Colonic mucosa (tissue), 4 donors: ENCODE measurements at regions not wholly inside any gene's neighbourhood (a gene's known extent, or its start where the extent isn't known, plus 50 kb on each side); places are given as distances from the start of the nearest gene placed in this dataset.
"Not testable (repeated sequence)": the region's sequence is repeated elsewhere in the genome, so short reads cannot be mapped to it uniquely, and the experiment has no call there.

Source experiments
- DNase-seq: peaks from one replicate; pipeline ENCODE4 v3.0.0-alpha.2; 2020
- H3K27ac ChIP-seq: fragments of 200-600 bp; one replicate; pipeline ENCODE4 v1.8.0; 2021
- H3K27me3 ChIP-seq: fragments of 200-600 bp; one replicate; pipeline ENCODE4 v1.8.0; 2021
- H3K36me3 ChIP-seq: fragments of 200-600 bp; one replicate; pipeline ENCODE4 v1.8.0; 2021
- H3K4me1 ChIP-seq: fragments of 200-600 bp; one replicate; pipeline ENCODE4 v1.8.0; 2021; ENCODE audit warnings: mild to moderate bottlenecking
- H3K4me3 ChIP-seq: fragments of 200-600 bp; one replicate; pipeline ENCODE4 v1.8.0; 2021
- H3K9ac ChIP-seq, 2 donors: one replicate each; pipeline ENCODE4 v1.7.0; 2013; ENCODE audit warnings: control low read depth in 2 of 2, low read depth in 2 of 2, low read length in 2 of 2
- H3K9me3 ChIP-seq: fragments of 200-600 bp; one replicate; pipeline ENCODE4 v1.8.0; 2021
- intact Hi-C: fragments of 100-400 bp; cut with DNase I; formaldehyde crosslinking; loops from one replicate; pipeline ENCODE4 v1.14.1; 2022
- TF ChIP-seq, protein P1 (sequence below): fragments of 200-600 bp; IDR thresholded peaks from one replicate; pipeline ENCODE4 v1.8.0; 2022; ENCODE audit warnings: antibody characterized with exemption, mild to moderate bottlenecking
- donor health status: healthy.
- donor health status: DM: no; HTN: no; CAD: no.
- donor health status: DM: no; HTN: no; CAD: no.

DNA sequence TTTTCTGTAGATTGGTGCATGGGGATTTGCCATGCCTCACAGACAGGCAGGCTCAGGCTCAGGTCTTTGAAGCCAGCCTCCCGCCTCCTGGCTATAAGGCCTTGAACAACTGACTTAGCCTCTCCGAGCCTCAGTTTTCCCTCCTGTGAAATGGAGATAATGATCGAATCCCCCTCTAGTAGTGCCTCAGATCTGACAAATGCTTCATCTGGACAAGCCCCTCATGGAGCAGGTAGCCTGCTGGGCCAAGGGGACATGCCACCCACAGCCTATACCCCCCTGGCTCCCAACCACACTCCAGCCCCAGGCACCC, 68.1 kb upstream of the LCTL start:
- no peaks in the 10 kb centered on the region for H3K9me3 ChIP-seq
- H3K27me3 ChIP-seq = no peaks in the 10 kb centered on the region

DNA sequence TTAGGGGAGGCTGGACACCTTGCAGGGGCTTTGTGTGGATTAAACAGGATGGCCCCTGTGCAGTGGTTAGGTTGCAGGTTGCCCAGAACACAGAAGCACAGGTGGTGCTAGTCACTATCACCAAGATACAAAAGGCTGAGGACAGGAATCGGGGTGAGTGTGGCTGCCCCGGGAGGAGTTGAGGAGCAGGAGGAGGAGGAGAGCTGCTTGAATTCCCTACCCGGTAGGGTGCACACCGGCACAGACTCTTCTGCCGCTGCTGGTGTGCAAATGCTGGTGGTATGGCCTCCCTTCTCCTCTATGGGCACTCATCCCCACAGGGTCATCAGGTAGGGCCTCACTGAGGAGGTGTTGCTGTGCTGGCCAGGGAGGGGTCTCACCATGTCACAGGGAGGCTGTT, 67.5 kb upstream of the SMAD6 start:
- no peaks in the 10 kb centered on the region for H3K27me3 ChIP-seq
- TF ChIP-seq, protein P1, sequence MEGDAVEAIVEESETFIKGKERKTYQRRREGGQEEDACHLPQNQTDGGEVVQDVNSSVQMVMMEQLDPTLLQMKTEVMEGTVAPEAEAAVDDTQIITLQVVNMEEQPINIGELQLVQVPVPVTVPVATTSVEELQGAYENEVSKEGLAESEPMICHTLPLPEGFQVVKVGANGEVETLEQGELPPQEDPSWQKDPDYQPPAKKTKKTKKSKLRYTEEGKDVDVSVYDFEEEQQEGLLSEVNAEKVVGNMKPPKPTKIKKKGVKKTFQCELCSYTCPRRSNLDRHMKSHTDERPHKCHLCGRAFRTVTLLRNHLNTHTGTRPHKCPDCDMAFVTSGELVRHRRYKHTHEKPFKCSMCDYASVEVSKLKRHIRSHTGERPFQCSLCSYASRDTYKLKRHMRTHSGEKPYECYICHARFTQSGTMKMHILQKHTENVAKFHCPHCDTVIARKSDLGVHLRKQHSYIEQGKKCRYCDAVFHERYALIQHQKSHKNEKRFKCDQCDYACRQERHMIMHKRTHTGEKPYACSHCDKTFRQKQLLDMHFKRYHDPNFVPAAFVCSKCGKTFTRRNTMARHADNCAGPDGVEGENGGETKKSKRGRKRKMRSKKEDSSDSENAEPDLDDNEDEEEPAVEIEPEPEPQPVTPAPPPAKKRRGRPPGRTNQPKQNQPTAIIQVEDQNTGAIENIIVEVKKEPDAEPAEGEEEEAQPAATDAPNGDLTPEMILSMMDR = no peak
- no peak overlapping the region for H3K4me3 ChIP-seq
- H3K9ac ChIP-seq = no peak overlapping the region
- intact Hi-C loops = no loop called here
- H3K36me3 ChIP-seq = no peaks in the 10 kb centered on the region
- no peak overlapping the region for H3K27ac ChIP-seq
- H3K4me1 ChIP-seq = no peaks in the 10 kb centered on the region
- no peak for DNase-seq
- no peaks in the 10 kb centered on the region for H3K9me3 ChIP-seq

More for the DNA sequence above, 68.1 kb upstream of the LCTL start:
- Histone ChIP-seq H3K27ac (no peak overlapping the region), H3K9ac (no peak overlapping the region), H3K36me3 (no peaks in the 10 kb centered on the region), H3K4me1 (no peaks in the 10 kb centered on the region), H3K4me3 (no peak overlapping the region)
- TF ChIP-seq, protein P1 = no peak
- DNase-seq = no peak
- intact Hi-C loops = no loop called here

DNA sequence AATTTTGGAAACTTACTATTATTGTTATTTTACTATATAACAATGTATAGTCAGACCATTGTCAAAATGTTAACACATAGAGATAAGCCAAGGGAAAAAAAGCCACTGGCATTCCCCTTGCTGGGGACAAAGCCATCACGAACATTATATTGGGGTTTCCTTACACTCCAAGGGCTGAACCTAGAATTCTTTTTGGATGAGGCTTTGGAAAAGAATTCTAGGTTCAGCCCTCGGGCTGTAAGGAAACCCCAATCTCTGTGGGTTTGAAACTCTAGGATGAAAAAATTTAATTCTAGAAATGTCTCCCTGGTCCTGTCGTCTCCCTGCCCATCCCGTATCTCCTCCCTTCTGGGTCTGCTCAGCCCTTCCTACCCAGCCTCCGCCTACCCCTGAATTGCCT, 67.0 kb upstream of the SMAD6 start:
- H3K27ac ChIP-seq = no peak overlapping the region
- H3K36me3 ChIP-seq = no peaks in the 10 kb centered on the region
- no peak overlapping the region for H3K4me3 ChIP-seq
- no peaks in the 10 kb centered on the region for H3K4me1 ChIP-seq
- no peaks in the 10 kb centered on the region for H3K27me3 ChIP-seq
- H3K9me3 ChIP-seq = no peaks in the 10 kb centered on the region
- TF ChIP-seq, protein P1 = no peak
- no peak overlapping the region for H3K9ac ChIP-seq
- intact Hi-C loops = no loop called here
- no peak for DNase-seq

DNA sequence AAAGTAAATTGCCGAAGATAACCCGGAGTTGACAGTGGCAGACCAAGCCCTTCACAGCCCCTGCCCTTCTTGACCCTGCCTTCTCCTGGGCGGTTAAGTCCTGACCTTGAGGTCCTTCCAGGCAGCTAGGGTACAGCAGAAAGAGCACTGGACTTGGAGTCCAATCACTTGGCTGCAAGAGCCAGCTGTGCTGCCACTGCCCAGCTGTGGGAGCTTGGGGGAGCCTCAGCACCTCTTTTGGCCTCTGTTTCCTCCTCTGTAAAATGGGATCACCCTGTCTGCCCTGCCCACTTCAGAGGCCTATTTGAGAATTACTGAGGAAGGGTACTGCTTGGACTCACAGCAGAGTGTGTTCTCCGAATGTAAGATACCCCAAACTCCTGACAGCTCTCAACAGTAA, 66.2 kb upstream of the SMAD6 start:
- Histone ChIP-seq H3K4me1 (no peaks in the 10 kb centered on the region), H3K36me3 (no peaks in the 10 kb centered on the region), H3K9ac (no peak overlapping the region), H3K27me3 (no peaks in the 10 kb centered on the region), H3K4me3 (no peak overlapping the region), H3K9me3 (no peaks in the 10 kb centered on the region), H3K27ac (no peak overlapping the region)
- TF ChIP-seq, protein P1 = no peak
- DNase-seq = no peak
- intact Hi-C loops = no loop called here

DNA sequence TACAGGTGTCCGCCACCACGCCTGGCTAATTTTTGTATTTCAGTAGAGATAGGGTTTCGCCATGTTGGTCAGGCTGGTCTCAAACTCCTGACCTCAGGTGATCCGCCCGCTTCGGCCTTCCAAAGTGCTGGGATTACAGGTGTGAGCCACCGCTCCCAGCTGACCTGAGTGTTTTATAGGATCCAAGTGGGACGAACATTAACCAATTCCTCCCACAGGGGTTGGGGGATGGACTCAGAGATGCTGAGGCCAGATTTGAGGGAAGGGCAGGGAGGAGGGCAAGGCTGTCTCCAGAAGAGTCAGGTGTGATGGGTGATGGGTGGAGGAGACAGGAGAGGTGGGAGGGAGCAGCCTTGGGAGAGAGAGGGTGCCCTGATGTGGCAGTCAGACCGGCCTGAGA, 65.0 kb upstream of the SMAD6 start:
- H3K9me3 ChIP-seq, H3K9ac ChIP-seq, DNase-seq, H3K4me3 ChIP-seq, H3K27ac ChIP-seq, H3K4me1 ChIP-seq, intact Hi-C loops, H3K27me3 ChIP-seq, H3K36me3 ChIP-seq: not testable (repeated sequence)

DNA sequence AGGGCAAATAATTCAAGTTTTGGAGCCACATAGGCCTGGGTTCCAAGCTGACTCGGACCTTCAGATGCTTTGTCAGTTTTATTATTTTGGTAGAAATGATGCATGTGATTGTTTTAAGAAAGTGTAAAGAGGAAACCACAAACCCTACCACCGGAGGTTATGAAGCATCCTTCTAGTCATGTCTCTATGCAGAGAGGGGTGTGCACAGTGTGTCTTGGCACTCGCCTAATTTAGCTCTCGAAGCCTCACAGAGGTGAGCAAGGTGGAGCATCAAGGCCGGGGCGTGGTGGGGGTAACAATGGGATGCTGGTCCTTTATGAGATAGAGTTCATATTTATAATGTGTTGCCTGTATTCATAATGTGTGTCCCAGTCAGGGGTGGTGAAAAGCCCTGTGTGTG, 63.7 kb upstream of the SMAD6 start:
- H3K9ac ChIP-seq = no peak overlapping the region
- DNase-seq = no peak
- TF ChIP-seq, protein P1 = no peak
- no peaks in the 10 kb centered on the region for H3K4me1 ChIP-seq
- no peak overlapping the region for H3K27ac ChIP-seq
- intact Hi-C loops = no loop called here
- no peaks in the 10 kb centered on the region for H3K27me3 ChIP-seq
- H3K9me3 ChIP-seq = no peaks in the 10 kb centered on the region
- no peaks in the 10 kb centered on the region for H3K36me3 ChIP-seq
- no peak overlapping the region for H3K4me3 ChIP-seq
